ENCODE measurements at regions not wholly inside any gene's neighbourhood (a gene's known extent, or its start where the extent isn't known, plus 50 kb on each side); places are given as distances from the start of the nearest gene placed in this dataset.
A peak's percentile ranks its signal among the peaks of the same experiment; 100 is the strongest.

DNA sequence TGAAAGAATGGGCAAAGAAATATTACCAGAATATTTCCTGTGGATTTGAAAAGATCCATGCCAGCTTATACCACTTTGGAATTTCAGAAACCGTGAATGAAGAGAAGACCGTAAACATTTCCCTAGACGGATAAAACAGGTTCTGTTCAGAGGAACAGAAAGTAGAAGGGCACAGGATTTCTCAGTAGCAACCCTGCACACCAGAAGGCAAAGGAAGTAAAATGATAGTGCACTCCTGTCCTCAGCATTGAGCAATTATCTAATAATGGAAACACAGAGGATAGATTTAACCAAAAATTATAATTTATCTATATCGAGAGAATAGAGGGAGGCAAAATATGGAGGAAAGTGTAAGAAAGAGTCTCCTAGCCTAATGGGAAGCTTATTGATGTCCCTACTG lies 87.0 kb upstream of the ITGA6 start:
- H4K20me1 ChIP-seq (ENCODE audit: insufficient read depth, poor library complexity, severe bottlenecking) = no peaks in the 10 kb centered on the region
- H3K9me3 ChIP-seq (ENCODE audit: low read depth) = no peaks in the 10 kb centered on the region
- DNase-seq (ENCODE audit: low spot score) = no peak
- H3K27ac ChIP-seq = peak overlapping the region; percentile 75
- H3K79me2 ChIP-seq = no peaks in the 10 kb centered on the region
- 64% methylated on average over 4 of the region's 4 CpGs for WGBS (ENCODE audit: low lambda C conversion rate, missing lambda C conversion rate)
- no peak overlapping the region for H2AFZ ChIP-seq
- H3K27me3 ChIP-seq = no peaks in the 10 kb centered on the region
- H3K9me2 ChIP-seq (replicated peaks; ENCODE audit: insufficient read depth) = no peaks in the 10 kb centered on the region
- H3K4me3 ChIP-seq = no peak overlapping the region
- H3K4me1 ChIP-seq (ENCODE audit: insufficient read depth) = peaks cover 19% of the 10 kb centered on the region
- TF ChIP-seq EZH2phosphoT487 (IDR thresholded peaks at IDR 0.05; ENCODE audit: low read depth, severe bottlenecking, unreplicated experiment) = no peak
- TF ChIP-seq, protein P1, sequence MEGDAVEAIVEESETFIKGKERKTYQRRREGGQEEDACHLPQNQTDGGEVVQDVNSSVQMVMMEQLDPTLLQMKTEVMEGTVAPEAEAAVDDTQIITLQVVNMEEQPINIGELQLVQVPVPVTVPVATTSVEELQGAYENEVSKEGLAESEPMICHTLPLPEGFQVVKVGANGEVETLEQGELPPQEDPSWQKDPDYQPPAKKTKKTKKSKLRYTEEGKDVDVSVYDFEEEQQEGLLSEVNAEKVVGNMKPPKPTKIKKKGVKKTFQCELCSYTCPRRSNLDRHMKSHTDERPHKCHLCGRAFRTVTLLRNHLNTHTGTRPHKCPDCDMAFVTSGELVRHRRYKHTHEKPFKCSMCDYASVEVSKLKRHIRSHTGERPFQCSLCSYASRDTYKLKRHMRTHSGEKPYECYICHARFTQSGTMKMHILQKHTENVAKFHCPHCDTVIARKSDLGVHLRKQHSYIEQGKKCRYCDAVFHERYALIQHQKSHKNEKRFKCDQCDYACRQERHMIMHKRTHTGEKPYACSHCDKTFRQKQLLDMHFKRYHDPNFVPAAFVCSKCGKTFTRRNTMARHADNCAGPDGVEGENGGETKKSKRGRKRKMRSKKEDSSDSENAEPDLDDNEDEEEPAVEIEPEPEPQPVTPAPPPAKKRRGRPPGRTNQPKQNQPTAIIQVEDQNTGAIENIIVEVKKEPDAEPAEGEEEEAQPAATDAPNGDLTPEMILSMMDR (IDR thresholded peaks at IDR 0.05; ENCODE audit: poor library complexity) = no peak
- TF ChIP-seq EZH2 (IDR thresholded peaks at IDR 0.05; ENCODE audit: borderline replicate concordance) = no peak
- H3K36me3 ChIP-seq (replicated peaks; ENCODE audit: insufficient read depth, low read depth) = no peaks in the 10 kb centered on the region
- H3K4me2 ChIP-seq = peak overlapping the region; percentile 53

DNA sequence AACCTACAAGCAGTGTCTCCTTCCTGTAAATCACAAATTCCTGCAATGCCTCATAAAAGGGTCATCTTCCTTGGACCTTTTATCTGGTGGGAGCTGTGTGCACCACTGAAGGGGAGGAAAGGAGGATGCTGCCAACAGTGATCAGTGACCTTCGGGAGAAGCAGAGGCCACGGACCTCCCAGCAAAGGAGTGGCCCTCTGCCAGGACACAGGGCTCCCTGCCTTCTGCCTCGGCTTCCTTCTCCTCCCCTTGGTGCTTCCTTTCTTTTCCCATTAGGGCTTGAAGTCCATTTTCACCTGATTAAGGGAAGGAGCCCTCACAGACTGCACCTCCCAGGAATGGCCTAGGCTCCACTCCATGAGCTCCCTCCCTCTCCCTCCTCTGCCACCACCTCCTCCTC lies 85.3 kb upstream of the ITGA6 start:
- DNase-seq (ENCODE audit: low spot score) = no peak
- TF ChIP-seq, protein P1 (IDR thresholded peaks at IDR 0.05; ENCODE audit: poor library complexity) = no peak
- TF ChIP-seq EZH2 (IDR thresholded peaks at IDR 0.05; ENCODE audit: borderline replicate concordance) (no peak), EZH2phosphoT487 (IDR thresholded peaks at IDR 0.05; ENCODE audit: low read depth, severe bottlenecking, unreplicated experiment) (no peak)
- no peaks in the 10 kb centered on the region for H4K20me1 ChIP-seq (ENCODE audit: insufficient read depth, poor library complexity, severe bottlenecking)
- H3K9me2 ChIP-seq (replicated peaks; ENCODE audit: insufficient read depth) = no peaks in the 10 kb centered on the region
- no peak overlapping the region for H3K4me2 ChIP-seq
- 74% methylated on average over 3 of the region's 3 CpGs for WGBS (ENCODE audit: low lambda C conversion rate, missing lambda C conversion rate)
- H3K79me2 ChIP-seq = no peaks in the 10 kb centered on the region
- no peaks in the 10 kb centered on the region for H3K9me3 ChIP-seq (ENCODE audit: low read depth)
- peak overlapping the region; percentile 84 for H3K27ac ChIP-seq
- H3K27me3 ChIP-seq = no peaks in the 10 kb centered on the region
- H3K36me3 ChIP-seq (replicated peaks; ENCODE audit: insufficient read depth, low read depth) = no peaks in the 10 kb centered on the region
- peaks cover 15% of the 10 kb centered on the region for H3K4me1 ChIP-seq (ENCODE audit: insufficient read depth)
- no peak overlapping the region for H2AFZ ChIP-seq
- H3K4me3 ChIP-seq = no peak overlapping the region

DNA sequence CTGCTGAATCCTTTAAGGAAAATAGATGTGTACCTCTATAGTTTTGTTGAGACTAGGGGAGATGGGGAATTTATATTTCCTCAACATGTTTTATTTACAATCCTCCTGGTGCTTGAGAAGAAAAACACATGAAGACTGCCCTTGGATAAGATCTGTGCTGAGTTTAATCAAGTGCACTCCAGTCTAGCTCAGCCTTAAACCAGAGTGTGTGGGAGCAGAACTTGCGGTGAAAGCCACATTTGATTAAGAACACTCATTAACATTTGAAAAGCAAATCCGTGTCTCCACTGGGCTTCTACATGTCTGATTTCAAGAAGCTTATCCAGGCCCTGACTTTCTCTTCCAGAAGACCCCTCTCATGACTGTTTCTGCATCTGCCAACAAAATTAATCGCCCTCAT lies 84.8 kb upstream of the ITGA6 start:
- Histone ChIP-seq H3K4me1 (ENCODE audit: insufficient read depth) (peaks cover 15% of the 10 kb centered on the region), H3K4me2 (no peak overlapping the region), H3K4me3 (no peak overlapping the region), H3K79me2 (no peaks in the 10 kb centered on the region), H4K20me1 (ENCODE audit: insufficient read depth, poor library complexity, severe bottlenecking) (no peaks in the 10 kb centered on the region), H3K9me3 (ENCODE audit: low read depth) (no peaks in the 10 kb centered on the region), H3K9me2 (replicated peaks; ENCODE audit: insufficient read depth) (no peaks in the 10 kb centered on the region), H3K27ac (no peak overlapping the region), H3K36me3 (replicated peaks; ENCODE audit: insufficient read depth, low read depth) (no peaks in the 10 kb centered on the region), H3K27me3 (no peaks in the 10 kb centered on the region), H2AFZ (no peak overlapping the region)
- TF ChIP-seq EZH2 (IDR thresholded peaks at IDR 0.05; ENCODE audit: borderline replicate concordance) = no peak
- TF ChIP-seq, protein P1 (IDR thresholded peaks at IDR 0.05; ENCODE audit: poor library complexity) = no peak
- no peak for TF ChIP-seq EZH2phosphoT487 (IDR thresholded peaks at IDR 0.05; ENCODE audit: low read depth, severe bottlenecking, unreplicated experiment)
- 68% methylated on average over 3 of the region's 3 CpGs for WGBS (ENCODE audit: low lambda C conversion rate, missing lambda C conversion rate)
- DNase-seq (ENCODE audit: low spot score) = no peak

DNA sequence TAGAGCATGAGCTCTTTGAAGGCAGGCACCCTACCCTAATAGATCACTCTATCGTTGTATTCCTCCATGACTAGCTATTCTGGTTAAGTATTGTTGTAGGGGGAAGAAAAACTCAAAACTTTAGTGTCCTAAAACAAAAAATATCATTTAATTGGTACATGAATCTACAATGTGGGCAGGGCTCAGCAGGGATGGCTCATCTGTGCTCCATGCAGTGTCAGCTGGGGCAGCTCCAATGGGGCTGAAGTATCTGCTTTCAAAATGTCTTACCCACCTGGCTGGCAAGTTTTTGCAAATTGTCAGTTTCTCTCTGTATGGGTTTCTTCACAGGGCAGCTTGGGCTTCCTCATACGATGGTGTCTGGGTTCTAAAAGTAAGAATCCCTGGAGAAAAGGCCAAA lies 83.2 kb upstream of the ITGA6 start:
- Histone ChIP-seq H3K27ac (no peak overlapping the region), H3K4me2 (no peak overlapping the region), H3K36me3 (replicated peaks; ENCODE audit: insufficient read depth, low read depth) (no peaks in the 10 kb centered on the region), H3K9me3 (ENCODE audit: low read depth) (no peaks in the 10 kb centered on the region), H3K79me2 (no peaks in the 10 kb centered on the region), H3K4me3 (no peak overlapping the region), H3K4me1 (ENCODE audit: insufficient read depth) (peaks cover 15% of the 10 kb centered on the region), H3K9me2 (replicated peaks; ENCODE audit: insufficient read depth) (no peaks in the 10 kb centered on the region), H4K20me1 (ENCODE audit: insufficient read depth, poor library complexity, severe bottlenecking) (no peaks in the 10 kb centered on the region), H3K27me3 (no peaks in the 10 kb centered on the region), H2AFZ (no peak overlapping the region)
- 97% methylated on average over 2 of the region's 2 CpGs for WGBS (ENCODE audit: low lambda C conversion rate, missing lambda C conversion rate)
- no peak for TF ChIP-seq EZH2 (IDR thresholded peaks at IDR 0.05; ENCODE audit: borderline replicate concordance)
- TF ChIP-seq, protein P1 (IDR thresholded peaks at IDR 0.05; ENCODE audit: poor library complexity) = no peak
- no peak for DNase-seq (ENCODE audit: low spot score)
